Pulmonary artery endothelial cell (primary cell): ENCODE measurements at regions not wholly inside any gene's neighbourhood (a gene's known extent, or its start where the extent isn't known, plus 50 kb on each side); places are given as distances from the start of the nearest gene placed in this dataset.
"Not testable (repeated sequence)": the region's sequence is repeated elsewhere in the genome, so short reads cannot be mapped to it uniquely, and the experiment has no call there.

Experiments
- DNase-seq: peaks from one replicate; pipeline ENCODE4 v3.0.0-alpha.2; 2011; ENCODE audit warnings: low read depth, low spot score

DNA sequence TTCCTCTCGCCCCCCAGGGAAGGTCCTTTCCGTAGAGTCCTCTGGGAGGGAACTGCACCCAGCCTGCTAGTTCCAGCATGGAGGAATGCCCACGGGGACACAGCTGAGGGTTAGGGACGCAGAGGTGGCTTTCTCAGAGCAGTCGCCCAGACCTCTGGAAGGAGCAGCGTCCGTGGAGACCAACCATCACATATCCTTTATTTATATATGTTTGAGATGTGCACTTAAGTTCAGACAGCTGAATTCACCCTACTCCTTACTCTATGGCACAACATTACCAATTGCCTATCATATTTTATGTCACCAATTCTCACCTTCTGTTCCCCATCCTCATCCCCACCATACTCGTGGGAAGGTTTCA is 305.6 kb upstream of the DIO3 start:
- no peak for DNase-seq

DNA sequence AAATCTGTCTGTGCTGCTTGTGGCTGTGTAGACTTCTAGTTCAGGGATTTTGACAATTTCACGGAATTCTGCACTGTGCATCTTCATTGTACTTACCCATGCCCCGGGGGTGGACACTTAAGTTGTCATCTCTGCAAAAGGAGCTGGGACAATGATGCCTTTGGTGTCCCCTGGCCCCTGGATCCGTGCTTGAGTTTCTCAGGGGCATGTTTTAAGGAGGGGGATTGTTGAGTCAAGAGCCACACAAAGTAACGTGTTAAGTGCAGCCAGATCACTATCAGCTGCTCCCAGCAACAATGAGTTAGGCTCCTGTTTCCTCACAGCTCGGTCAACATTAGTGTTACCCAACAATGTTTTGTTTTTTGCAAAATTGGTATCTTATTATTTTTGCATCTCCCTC is 305.0 kb upstream of the DIO3 start:
- DNase-seq: no peak

DNA sequence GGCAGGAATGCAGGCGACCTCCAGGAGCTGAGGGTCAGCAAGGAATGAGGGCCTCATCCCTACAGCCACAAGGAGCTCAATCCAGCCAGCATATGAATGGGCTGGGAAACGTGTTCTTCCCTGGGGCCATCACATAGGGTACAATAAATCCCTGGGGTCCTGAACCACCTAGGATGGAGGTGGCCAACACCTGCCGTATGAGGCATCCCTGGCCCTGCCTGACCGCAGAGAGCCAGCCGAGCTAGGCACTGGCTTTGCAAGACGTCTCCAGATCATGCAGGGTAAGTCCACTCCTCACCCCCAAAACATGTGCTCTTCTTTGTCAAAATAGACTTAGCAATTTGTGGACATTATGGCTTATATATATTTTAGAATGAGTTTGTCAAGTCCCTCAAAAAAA is 303.7 kb upstream of the DIO3 start:
- DNase-seq: no peak

DNA sequence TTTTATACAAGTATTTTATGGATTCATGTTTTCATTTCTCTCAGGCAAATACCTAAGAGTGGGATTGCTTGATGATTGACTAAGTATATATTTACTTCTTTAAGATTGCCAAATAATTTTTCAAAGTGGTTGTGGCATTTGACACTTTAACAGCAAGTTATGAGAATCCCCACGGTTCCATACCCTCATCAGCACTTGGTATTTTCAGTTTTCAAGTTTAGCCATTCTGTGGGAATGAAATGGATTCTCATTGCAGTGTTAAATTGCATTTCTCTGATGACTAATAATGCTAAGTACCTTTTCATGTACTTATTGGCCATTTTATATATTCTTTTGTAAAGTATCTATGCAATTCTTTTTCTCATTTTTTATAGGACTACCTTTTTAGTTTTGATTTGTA is 301.5 kb upstream of the DIO3 start:
- DNase-seq: no peak

DNA sequence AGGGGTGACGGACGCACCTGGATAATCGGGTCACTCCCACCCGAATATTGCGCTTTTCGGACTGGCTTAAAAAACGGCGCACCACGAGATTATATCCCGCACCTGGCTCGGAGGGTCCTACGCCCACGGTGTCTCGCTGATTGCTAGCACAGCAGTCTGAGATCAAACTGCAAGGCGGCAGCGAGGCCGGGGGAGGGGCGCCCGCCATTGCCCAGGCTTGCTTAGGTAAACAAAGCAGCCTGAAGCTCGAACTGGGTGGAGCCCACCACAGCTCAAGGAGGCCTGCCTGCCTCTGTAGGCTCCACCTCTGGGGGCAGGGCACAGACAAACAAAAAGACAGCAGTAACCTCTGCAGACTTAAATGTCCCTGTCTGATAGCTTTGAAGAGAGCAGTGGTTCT is 294.9 kb upstream of the DIO3 start:
- DNase-seq: not testable (repeated sequence)

DNA sequence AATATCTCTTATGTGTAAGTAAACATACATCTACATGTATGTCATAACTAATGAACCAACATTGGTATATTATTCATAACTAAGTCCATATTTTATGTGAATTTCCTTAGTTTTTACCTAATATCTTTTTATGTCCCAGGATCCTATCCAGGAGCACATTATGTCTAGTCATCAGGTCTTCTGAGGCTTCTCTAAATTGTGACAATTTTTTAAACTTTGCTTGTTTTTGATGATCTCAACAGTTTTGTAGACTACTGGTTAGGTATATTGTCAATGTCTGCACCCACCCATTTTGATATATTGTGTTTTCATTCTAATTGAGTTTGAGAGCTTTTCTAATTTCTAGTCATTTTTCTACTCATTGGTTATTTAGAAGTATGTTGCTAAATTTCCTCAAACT is 288.2 kb upstream of the DIO3 start:
- no peak for DNase-seq

DNA sequence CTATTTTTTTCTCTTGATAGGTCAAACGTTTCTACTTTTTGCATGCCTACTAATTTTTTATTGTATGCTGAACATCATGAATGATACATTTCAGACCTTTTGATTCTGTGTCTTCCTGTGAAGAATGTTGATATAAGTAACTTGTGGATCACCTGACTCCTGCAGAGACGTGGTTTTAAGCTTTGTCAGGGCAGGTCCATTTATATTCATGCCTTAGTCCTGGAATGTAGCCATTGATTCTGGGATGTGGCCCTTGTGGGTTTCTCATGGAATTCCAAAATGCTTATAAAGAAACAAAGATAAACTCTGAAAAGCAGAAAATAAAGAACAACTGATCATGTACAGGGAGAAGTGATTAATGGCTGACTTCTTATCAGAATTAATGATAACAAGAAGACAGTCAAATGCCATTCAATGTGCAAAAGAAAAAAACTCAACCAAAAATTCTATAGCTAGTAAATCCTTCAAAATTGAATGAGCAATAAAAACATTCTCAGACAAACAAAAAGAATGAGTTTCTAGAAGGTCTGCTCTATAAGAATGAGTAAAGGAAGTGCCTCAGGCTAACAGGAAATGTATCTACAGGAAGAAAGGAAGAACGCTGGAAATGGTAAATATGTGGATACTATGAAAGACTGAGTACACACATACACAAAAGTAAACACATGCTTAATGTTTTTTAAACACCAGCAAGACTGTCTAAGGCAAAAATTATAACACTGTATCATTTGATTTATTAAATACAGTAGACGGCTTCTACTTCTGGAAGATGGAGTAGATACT is 284.8 kb upstream of the DIO3 start:
- DNase-seq: no peak

DNA sequence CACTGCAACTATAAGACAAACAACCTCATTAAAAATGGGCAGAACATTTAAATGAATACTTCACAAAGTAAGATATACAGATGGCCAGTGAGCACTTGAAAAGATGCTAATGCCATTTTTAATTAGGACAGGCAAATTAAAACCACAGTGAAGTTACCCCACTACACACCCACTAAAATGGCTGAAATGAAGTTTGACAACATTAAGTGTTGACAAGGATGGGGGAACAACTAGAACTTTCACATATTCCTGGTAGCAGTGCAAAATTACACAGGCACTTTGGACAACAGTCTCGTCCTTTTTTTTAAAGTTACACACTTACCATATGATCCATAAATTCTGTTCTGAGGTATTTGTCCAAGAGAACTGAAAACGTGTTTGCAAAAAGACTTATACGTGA is 278.9 kb upstream of the DIO3 start:
- no peak for DNase-seq

DNA sequence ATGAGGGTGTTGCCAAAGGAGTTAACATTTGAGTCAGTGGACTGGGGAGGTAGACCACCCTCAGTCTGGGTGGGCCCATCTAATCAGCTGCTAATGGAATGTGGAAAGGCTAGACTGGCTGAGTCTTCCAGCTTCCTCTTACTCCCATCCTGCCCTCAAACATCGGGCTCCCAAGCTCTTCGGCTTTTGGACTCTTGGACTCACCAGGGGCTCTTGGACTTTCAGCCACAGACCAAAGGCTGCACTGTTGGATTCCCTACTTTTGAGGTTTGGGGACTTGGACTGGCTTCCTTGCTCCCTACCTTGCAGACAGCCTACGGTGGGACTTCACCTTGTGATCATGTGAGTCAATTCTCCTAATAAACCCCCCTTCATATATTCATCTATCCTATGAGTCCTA is 276.6 kb upstream of the DIO3 start:
- no peak for DNase-seq

DNA sequence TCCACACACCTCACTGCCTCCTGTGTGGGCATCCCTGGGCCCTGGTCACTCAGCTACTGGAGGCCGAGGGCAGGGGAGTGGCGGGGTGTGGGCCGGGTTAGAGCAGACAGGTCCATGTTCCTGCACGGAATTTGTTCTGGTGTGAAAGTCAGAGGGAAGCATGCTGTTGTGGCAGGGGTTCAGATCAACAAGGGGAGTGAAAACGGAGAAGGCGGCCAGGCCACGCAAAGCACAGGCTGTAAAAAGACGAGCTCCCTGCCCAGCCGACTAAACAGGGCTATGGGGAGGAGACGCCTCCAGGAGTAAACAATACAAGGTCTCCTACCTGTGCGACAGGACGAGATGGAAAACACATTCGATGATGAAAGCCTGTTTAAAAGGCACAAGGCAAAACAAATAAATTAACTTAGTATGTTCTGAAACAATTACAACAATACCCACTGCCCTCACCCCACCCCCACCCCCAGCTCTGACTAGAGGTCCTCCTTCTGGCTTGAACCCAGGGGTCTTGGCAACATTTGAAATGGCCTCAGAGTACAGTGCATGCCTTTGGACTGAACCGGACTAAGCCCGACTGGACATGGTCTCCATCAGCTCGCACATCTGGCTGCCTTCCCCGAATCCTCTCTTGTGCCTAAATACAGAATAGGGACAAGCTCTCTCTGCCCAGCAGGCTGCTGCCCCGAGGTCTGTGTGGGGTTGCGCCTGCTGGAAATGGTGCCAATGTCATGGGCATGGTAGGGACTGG is 274.9 kb upstream of the DIO3 start:
- no peak for DNase-seq

DNA sequence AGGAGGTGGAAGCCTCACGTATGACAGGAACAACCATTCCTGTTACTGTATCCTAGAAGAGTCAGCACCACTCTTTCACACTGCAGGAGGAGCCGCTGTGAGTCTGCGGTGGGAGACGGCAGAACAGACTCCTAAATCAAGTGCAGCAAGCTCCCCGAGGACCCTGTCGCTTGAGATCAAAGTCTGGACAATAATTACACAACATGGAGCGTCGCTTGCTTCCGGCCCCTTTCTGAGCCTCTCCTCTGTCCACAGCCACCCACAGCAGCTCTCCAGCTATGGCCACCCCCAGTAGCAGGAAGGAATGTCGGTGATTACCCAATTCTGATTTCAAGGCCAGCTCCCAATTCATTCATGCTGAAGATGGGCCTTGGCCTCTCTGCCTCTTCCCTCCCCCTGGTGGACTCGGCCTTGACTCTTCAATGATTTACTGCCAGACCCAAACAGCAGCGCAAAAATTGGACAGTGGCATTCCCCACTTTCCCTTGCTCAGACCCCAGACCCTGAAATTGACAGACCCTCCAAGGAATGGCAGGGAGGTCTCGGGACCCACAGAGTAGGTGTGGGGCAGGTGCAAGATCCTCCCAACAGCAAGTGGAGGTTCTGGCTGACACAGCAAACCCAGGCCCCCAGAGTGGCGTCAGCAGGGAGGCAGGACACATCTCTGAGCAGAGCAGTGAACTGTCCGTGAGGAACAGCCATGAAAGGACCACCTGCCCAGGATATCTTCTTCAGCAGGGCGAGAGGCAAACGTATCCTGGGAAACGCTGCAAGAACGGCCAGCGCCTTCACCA is 272.7 kb upstream of the DIO3 start:
- DNase-seq: no peak

DNA sequence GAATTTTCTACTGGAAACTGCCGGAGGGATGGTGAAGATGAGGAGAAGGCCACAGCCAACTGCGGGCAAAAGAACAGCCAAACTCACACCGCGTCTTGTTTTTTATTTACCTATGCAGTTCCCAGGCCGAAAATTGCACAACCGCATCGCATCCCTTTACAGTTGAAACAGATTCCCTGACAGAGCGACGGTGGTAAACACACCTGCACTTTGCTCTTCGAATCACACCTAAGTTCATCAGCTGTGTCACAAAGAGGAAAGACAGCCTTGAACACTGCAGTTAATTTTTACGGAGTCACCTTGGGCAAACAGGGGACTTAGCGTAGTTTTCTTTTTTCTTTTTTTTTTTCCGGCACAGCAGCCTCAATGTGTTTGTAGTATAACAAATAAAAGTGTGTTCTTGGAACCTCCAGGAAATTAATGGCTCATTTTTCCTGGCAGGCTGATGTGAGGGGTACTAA is 272.0 kb upstream of the DIO3 start:
- DNase-seq: no peak

DNA sequence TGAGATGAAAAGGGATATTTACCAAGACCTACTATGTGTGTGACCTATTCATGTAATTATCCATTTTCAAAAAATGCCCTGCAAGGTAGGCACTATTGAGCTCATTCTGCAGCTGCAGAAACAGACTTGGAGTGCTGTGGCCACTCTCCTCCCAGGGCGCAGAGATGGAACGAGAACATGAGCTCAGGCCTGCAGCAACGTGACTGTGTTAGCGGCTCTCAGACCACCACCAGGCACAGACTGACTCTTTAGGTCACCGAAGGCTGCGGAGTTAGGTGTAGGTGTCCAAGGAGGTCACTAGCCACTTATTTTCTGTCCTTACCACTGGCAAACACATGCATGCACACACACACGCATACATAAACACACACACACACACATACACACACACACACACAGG is 271.4 kb upstream of the DIO3 start:
- DNase-seq: no peak

DNA sequence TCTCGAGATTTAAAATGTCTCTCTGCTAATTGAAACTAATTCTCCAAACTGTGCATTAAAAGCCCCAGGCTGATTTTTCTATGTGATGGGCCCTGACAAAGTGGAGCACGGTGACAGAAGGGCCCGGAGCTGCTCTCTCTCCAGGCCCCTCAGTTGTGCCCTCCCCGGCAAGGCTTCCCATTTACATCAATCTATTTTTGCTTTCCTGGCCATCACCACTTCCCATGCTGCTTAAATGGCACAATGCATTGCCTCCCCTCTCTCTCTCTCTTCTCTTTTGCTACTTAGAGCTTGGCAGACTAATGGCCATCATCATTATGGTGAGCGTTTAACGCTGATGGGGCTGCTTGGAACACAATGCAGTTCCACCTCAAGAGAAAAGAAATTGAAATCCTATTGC is 270.7 kb upstream of the DIO3 start:
- DNase-seq: no peak

DNA sequence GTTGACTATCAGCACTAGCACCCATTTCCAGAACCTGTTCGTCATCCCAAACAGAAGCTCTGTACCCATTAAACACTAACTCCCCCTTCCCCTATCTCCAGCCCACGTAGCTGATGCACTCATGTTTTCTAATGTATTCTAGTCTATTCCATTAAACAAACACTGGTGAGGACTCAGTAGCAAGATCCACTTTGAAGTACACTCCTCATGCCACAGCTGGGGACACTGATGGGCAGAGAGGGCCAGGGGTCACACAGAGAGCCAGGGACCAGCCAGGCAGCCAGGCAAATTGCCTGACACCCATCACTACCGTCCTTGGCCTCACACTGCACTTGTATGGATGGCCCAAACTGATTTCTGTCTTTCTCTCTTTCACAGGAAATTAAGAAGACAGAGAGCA is 269.9 kb upstream of the DIO3 start:
- no peak for DNase-seq

DNA sequence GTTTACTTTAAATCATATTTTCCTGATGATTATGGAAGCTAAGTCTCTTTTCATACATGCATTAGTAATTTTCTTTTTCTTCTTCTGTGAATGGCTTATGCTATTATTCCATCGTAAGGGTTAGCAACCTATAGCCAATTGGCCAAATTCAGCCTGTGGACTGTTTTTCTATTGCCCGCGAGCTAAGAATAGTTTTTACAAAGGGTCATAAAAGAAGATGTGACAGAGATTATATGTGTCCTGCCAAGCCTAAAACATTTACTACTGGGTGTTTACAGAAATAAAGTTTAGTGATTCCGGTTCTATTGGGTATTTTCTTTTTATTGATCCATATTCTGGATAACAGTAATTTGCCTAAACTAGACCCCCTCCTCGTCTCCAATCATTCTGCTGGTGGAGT is 268.8 kb upstream of the DIO3 start:
- DNase-seq: no peak

DNA sequence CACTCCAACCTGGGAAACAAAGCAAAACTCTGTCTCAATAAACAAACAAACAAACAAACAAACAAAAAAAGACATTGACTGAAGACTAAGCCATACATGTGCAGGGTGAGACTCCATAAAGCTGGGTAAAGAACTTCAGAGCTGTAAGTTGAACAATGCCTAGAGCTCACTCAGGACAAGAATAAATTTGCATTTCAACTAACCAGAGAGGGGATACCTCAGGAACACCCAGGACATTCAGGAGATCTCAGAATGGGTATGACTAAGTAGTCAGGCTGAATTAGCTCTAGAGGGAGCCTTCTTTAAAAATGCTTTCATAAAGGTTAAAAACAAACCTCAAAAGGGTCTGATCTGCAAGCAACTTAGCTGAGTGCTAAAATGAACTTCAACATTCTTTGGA is 267.7 kb upstream of the DIO3 start:
- DNase-seq: no peak

DNA sequence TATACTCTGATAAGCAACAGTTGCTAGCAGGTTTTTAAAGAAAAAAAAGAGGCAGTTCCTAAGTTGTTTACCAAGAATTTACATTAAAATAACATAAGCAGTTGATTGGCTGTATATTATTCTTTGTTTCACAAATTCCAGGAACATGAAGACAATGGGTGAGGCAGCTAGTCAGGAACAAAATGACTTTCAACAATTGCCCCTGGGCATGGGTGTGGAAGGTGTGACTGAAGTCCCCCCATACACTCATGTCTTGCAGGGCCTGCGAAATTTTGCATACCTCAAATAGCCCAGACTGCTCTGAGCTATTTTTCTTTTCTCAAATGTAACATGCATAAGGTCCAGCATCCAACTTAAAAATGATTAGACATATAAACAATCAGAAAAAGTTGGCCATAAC is 267.2 kb upstream of the DIO3 start:
- no peak for DNase-seq

DNA sequence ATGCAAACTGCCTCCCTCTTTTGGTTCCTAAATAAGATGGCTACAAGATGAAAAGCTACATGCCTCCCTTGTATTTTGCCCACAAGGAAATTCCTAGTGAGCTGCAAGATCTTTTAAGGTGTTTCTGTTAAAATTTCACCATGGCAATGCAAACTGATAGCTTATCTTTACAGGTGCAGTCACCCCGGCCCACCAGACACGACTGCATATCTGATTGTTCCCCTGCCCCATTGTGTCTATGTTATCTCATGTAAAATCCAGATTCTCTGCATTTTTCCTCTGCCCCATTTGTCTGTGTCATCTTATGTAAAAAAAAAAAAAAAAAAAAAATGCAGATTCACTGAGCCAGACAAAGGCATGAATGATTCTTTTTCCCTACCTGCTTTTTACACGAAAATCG is 261.5 kb upstream of the DIO3 start:
- not testable (repeated sequence) for DNase-seq

DNA sequence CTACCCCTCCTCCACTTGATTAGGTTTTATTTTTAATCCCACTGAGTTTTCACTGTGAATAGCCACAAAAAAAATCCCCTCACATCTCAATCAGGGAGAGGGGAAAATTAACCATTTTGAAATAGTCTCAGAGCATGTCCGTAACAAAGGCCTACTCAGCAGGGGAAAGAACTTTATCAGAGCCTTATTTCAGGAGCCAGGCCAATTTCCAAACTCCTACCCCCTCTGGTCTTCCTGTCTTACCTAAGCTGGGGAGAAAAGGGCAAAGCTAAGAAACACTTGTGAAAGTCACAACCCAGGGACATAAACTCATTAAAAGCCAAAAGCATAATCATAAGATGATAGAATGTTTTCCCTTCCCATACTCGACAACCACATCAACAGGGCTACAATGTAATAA is 260.3 kb upstream of the DIO3 start:
- DNase-seq: no peak

DNA sequence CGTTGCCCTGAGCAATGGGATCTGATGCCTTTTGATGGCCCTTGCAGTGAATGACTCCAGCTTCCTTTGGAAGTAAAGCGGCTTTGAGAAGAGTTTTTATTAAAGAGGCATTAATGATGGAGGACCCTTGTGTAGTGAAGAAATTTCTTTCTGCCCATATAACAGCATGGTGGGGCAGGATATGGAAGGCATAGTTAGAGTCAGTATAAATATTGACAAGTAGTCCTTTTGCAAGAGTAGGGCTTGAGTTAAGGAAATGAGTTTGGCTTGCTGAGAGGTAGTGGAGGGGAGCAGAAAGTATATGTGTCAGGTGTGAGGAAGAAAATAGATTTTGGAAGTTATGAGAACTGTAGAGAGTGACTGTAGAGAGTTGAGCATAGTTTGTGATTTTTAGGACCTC is 254.1 kb upstream of the DIO3 start:
- DNase-seq: not testable (repeated sequence)

DNA sequence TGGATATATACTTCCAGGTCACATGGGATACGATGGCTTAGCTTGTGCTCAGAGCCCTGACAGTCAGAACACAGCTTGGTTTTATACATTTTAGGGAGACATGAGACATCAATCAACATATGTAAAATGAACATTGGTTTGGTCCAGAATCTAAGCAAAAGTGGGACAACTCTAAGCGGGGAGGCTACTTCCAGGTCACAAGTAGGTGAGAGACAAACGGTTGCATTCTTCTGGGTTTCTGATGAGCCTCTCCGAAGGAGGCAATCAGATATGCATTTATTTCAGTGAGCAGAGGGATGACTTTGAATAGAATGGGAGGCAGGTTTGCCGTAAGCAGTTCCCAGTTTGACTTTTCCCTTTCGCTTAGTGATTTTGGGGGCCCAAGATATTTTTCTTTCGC is 250.1 kb upstream of the DIO3 start:
- DNase-seq: not testable (repeated sequence)
